HEK293T (cell line): ENCODE measurements at regions not wholly inside any gene's neighbourhood (a gene's known extent, or its start where the extent isn't known, plus 50 kb on each side); places are given as distances from the start of the nearest gene placed in this dataset.

Source experiments
- BHLHE40 ChIP-seq: fragments of 450-650 bp; IDR thresholded peaks from 2 replicates; pipeline ENCODE4 v1.6.1; 2016; ENCODE audit warnings: mild to moderate bottlenecking, moderate library complexity, borderline replicate concordance
- SP1 ChIP-seq: fragments of 450-650 bp; IDR thresholded peaks from 2 replicates; pipeline ENCODE4 v1.6.1; 2017
- SUZ12 ChIP-seq: fragments of 450-650 bp; IDR thresholded peaks from 2 replicates; pipeline ENCODE4 v1.6.1; 2016; ENCODE audit warnings: mild to moderate bottlenecking

DNA sequence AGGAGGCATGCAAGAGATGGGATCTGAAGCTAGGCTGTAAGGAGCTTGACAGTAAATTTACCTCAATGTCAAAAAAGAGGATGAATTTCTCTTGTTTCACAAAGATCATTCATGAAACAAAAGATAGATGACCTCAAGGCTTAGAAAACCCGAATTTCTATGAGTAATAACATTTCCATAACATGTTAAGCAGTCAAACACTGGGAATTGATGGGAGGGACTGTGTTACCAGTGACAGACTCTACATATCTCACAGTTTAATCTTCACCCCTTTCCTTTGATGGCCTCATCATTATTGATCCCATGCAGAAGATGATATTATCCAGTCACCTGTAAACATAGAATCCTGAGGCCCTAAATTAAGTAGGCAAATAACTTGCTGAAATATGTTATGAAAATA lies 53.5 kb upstream of the VGLL3 start:
- TF ChIP-seq SUZ12, result no peak
- no peak for TF ChIP-seq BHLHE40
- TF ChIP-seq SP1, result no peak
